ENCODE measurements at regions not wholly inside any gene's neighbourhood (a gene's known extent, or its start where the extent isn't known, plus 50 kb on each side); places are given as distances from the start of the nearest gene placed in this dataset.
"Not testable (repeated sequence)": the region's sequence is repeated elsewhere in the genome, so short reads cannot be mapped to it uniquely, and the experiment has no call there.

DNA sequence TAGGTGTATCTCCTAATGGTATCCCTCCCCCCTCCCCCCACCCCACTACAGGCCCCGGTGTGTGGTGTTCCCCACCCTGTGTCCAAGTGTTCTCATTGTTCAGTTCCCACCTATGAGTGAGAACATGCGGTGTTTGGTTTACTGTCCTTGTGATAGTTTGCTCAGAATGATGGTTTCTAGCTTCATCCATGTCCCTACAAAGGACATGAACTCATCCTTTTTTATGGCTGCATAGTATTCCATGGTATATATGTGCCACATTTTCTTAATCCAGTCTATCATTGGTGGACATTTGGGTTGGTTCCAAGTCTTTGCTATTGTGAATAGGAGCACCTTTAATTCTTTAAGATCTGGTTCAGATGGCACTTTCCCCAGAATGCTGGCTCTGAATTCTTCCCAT lies 58.5 kb upstream of the PTGFRN start:
- TF ChIP-seq, protein P1, sequence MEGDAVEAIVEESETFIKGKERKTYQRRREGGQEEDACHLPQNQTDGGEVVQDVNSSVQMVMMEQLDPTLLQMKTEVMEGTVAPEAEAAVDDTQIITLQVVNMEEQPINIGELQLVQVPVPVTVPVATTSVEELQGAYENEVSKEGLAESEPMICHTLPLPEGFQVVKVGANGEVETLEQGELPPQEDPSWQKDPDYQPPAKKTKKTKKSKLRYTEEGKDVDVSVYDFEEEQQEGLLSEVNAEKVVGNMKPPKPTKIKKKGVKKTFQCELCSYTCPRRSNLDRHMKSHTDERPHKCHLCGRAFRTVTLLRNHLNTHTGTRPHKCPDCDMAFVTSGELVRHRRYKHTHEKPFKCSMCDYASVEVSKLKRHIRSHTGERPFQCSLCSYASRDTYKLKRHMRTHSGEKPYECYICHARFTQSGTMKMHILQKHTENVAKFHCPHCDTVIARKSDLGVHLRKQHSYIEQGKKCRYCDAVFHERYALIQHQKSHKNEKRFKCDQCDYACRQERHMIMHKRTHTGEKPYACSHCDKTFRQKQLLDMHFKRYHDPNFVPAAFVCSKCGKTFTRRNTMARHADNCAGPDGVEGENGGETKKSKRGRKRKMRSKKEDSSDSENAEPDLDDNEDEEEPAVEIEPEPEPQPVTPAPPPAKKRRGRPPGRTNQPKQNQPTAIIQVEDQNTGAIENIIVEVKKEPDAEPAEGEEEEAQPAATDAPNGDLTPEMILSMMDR (IDR thresholded peaks at IDR 0.05) = not testable (repeated sequence)
- TF ChIP-seq EZH2 (IDR thresholded peaks at IDR 0.05; ENCODE audit: borderline replicate concordance, insufficient read depth, low read depth, low read length, poor library complexity, severe bottlenecking) = not testable (repeated sequence)
